NT2/D1 (cell line): ENCODE measurements at regions not wholly inside any gene's neighbourhood (a gene's known extent, or its start where the extent isn't known, plus 50 kb on each side); places are given as distances from the start of the nearest gene placed in this dataset.
"Not testable (repeated sequence)": the region's sequence is repeated elsewhere in the genome, so short reads cannot be mapped to it uniquely, and the experiment has no call there.

Source experiments
- SUZ12 ChIP-seq: IDR thresholded peaks from 2 replicates; pipeline ENCODE4 v1.6.1; 2011; ENCODE audit not compliant: insufficient read length, insufficient read depth; ENCODE audit errors: extremely low read depth
- YY1 ChIP-seq: IDR thresholded peaks from 2 replicates; pipeline ENCODE4 v1.6.1; 2011; ENCODE audit not compliant: insufficient read length, insufficient read depth
- ZNF274 ChIP-seq: IDR thresholded peaks from 2 replicates; pipeline ENCODE4 v1.6.1; 2011; ENCODE audit warnings: mild to moderate bottlenecking, low read depth, low read length

- TF ChIP-seq ZNF274, SUZ12, YY1: not testable (repeated sequence)
Measured at GRCh38 chr10:46660027-46660834, 81.3 kb downstream of the SYT15 start.
